ENCODE measurements at regions not wholly inside any gene's neighbourhood (a gene's known extent, or its start where the extent isn't known, plus 50 kb on each side); places are given as distances from the start of the nearest gene placed in this dataset.

DNA sequence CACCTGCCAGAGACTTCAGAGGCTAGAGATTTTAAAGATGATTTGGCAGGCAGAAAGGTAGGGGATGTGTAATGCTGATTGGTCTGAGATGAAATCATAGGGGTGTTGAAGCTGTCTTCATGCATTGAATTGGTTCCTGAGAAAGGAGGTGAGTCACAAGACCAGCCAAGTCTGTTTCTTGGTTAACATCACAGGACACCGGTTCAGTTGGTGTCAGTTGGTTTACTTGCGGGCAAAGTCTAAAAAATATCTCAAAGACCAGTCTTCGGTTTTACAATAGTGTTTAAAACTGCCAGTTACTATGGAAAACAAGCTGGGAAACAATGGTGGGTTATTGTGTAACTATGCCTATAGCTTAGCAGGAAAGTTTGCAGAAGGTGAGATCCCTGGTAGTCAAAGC lies 305.9 kb downstream of the BARHL2 start:
- no peak overlapping the region for H3K27ac Mint-ChIP-seq
- H3F3A ChIP-seq (replicated peaks; ENCODE audit: low read depth): no peaks in the 10 kb centered on the region
- no peaks in the 10 kb centered on the region for H3K4me1 Mint-ChIP-seq
- no peak for DNase-seq (ENCODE audit: low spot score)
- H3K27me3 Mint-ChIP-seq (ENCODE audit: insufficient read depth, low read depth, poor library complexity): peaks cover 3% of the 10 kb centered on the region
- no peaks in the 10 kb centered on the region for H3K27me3 ChIP-seq (ENCODE audit: insufficient read depth)
- H3K4me3 Mint-ChIP-seq: no peak overlapping the region
- no peaks in the 10 kb centered on the region for H3K79me2 ChIP-seq (replicated peaks; ENCODE audit: insufficient read depth)
- no peaks in the 10 kb centered on the region for H3K36me3 Mint-ChIP-seq (ENCODE audit: low read depth)
- H4K20me1 ChIP-seq (replicated peaks; ENCODE audit: insufficient read depth): no peaks in the 10 kb centered on the region
- H3K9me3 Mint-ChIP-seq: no peaks in the 10 kb centered on the region; the same call in 2 of the 3 replicates
- no peak for ATAC-seq
- H3K27ac ChIP-seq (ENCODE audit: low read depth): no peak overlapping the region
- no peak overlapping the region for H3K4me2 ChIP-seq
- H3K4me3 ChIP-seq: no peak overlapping the region
- peaks cover 5% of the 10 kb centered on the region; the same call in 1 of the 2 replicates for H3K9me2 ChIP-seq (ENCODE audit: insufficient read depth)
- TF ChIP-seq STAT1 (IDR thresholded peaks at IDR 0.05; ENCODE audit: unreplicated experiment) (no peak), JUNB (IDR thresholded peaks at IDR 0.05; ENCODE audit: unreplicated experiment) (no peak)
- no peaks in the 10 kb centered on the region for H3K36me3 ChIP-seq (ENCODE audit: insufficient read depth)
- no peaks in the 10 kb centered on the region for H3K4me1 ChIP-seq (ENCODE audit: insufficient read depth)
- no peak overlapping the region for H2AFZ ChIP-seq

- DNase-seq (ENCODE audit: low spot score) (no peak), ATAC-seq (no peak)
- Mint-ChIP-seq H3K4me1 (peaks cover 2% of the 10 kb centered on the region; the same call in 2 of the 3 replicates), H3K4me3 (no peak overlapping the region), H3K27me3 (ENCODE audit: insufficient read depth, low read depth, poor library complexity) (peaks cover 3% of the 10 kb centered on the region), H3K36me3 (ENCODE audit: low read depth) (no peaks in the 10 kb centered on the region), H3K27ac (no peak overlapping the region), H3K9me3 (no peaks in the 10 kb centered on the region)
- Histone ChIP-seq H3K4me3 (no peak overlapping the region), H3K4me2 (no peak overlapping the region), H3F3A (replicated peaks; ENCODE audit: low read depth) (no peaks in the 10 kb centered on the region), H2AFZ (no peak overlapping the region), H4K20me1 (replicated peaks; ENCODE audit: insufficient read depth) (no peaks in the 10 kb centered on the region), H3K27me3 (ENCODE audit: insufficient read depth) (no peaks in the 10 kb centered on the region), H3K27ac (ENCODE audit: low read depth) (no peak overlapping the region), H3K4me1 (ENCODE audit: insufficient read depth) (no peaks in the 10 kb centered on the region), H3K36me3 (ENCODE audit: insufficient read depth) (no peaks in the 10 kb centered on the region), H3K79me2 (replicated peaks; ENCODE audit: insufficient read depth) (no peaks in the 10 kb centered on the region), H3K9me2 (ENCODE audit: insufficient read depth) (peaks cover 8% of the 10 kb centered on the region; the same call in 1 of the 2 replicates)
- TF ChIP-seq CREB1 (CRISPR knock-in tag; IDR thresholded peaks at IDR 0.05; ENCODE audit: low read depth) (no peak), STAT1 (IDR thresholded peaks at IDR 0.05; ENCODE audit: unreplicated experiment) (no peak), EZH2phosphoT487 (IDR thresholded peaks at IDR 0.05; ENCODE audit: unreplicated experiment) (no peak), JUNB (IDR thresholded peaks at IDR 0.05; ENCODE audit: unreplicated experiment) (no peak), ZNF331 (CRISPR knock-in tag; IDR thresholded peaks at IDR 0.05; ENCODE audit: low read depth) (no peak), CTCF (conservative IDR thresholded peaks at IDR 0.05; ENCODE audit: low read depth in 2 of 2) (no peak), ZNF114 (CRISPR knock-in tag; IDR thresholded peaks at IDR 0.05) (no peak), EZH2 (IDR thresholded peaks at IDR 0.05; ENCODE audit: low read depth, unreplicated experiment) (no peak)
- TF ChIP-seq, protein P1, sequence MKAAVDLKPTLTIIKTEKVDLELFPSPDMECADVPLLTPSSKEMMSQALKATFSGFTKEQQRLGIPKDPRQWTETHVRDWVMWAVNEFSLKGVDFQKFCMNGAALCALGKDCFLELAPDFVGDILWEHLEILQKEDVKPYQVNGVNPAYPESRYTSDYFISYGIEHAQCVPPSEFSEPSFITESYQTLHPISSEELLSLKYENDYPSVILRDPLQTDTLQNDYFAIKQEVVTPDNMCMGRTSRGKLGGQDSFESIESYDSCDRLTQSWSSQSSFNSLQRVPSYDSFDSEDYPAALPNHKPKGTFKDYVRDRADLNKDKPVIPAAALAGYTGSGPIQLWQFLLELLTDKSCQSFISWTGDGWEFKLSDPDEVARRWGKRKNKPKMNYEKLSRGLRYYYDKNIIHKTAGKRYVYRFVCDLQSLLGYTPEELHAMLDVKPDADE (IDR thresholded peaks at IDR 0.05): no peak
- TF ChIP-seq, protein P2, sequence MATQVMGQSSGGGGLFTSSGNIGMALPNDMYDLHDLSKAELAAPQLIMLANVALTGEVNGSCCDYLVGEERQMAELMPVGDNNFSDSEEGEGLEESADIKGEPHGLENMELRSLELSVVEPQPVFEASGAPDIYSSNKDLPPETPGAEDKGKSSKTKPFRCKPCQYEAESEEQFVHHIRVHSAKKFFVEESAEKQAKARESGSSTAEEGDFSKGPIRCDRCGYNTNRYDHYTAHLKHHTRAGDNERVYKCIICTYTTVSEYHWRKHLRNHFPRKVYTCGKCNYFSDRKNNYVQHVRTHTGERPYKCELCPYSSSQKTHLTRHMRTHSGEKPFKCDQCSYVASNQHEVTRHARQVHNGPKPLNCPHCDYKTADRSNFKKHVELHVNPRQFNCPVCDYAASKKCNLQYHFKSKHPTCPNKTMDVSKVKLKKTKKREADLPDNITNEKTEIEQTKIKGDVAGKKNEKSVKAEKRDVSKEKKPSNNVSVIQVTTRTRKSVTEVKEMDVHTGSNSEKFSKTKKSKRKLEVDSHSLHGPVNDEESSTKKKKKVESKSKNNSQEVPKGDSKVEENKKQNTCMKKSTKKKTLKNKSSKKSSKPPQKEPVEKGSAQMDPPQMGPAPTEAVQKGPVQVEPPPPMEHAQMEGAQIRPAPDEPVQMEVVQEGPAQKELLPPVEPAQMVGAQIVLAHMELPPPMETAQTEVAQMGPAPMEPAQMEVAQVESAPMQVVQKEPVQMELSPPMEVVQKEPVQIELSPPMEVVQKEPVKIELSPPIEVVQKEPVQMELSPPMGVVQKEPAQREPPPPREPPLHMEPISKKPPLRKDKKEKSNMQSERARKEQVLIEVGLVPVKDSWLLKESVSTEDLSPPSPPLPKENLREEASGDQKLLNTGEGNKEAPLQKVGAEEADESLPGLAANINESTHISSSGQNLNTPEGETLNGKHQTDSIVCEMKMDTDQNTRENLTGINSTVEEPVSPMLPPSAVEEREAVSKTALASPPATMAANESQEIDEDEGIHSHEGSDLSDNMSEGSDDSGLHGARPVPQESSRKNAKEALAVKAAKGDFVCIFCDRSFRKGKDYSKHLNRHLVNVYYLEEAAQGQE (IDR thresholded peaks at IDR 0.05; ENCODE audit: unreplicated experiment): no peak
Observed at GRCh38 chr1:90407737-90408136, 309.4 kb downstream of the BARHL2 start.

All from GM23338 (cell line).